ENCODE measurements at regions not wholly inside any gene's neighbourhood (a gene's known extent, or its start where the extent isn't known, plus 50 kb on each side); places are given as distances from the start of the nearest gene placed in this dataset.

DNA sequence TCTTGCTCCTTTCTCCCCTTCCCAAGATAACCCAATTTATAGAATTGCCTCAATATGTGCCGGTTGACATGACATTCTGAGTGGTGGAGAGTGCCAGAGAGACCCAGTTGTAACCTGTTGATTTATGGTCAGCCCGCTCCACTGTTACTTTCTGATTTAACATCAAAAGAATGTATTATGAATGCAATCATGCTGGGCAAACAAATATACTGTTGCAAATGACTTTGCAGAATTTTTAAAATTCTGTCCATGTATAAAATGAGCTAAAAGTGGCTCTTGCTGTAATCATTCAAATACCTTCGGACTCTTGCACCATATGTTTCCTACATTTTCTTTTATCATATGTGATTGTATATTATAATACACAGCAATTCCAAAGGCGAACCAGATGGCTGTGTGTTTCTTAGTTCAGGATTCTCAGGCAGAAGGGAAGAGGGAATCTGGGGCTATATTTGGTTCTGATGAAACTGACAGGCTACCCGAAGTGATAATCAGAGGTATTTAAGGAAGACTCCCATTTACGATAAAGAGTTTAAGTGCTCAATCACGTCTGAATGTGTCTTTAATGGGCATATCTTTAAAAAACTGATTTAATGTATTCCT lies 131.7 kb downstream of the CLCN4 start:
- Mint-ChIP-seq H3K9me3 (no peaks in the 10 kb centered on the region), H3K36me3 (ENCODE audit: low read depth) (no peaks in the 10 kb centered on the region), H3K4me3 (no peak overlapping the region), H3K4me1 (ENCODE audit: low read depth) (no peaks in the 10 kb centered on the region), H3K27ac (no peak overlapping the region), H3K27me3 (ENCODE audit: low read depth) (peaks cover 2% of the 10 kb centered on the region)
- CTCF ChIA-PET: no interaction called here
- no peak for DNase-seq
- intact Hi-C loops (cut with micrococcal nuclease): no loop called here

DNA sequence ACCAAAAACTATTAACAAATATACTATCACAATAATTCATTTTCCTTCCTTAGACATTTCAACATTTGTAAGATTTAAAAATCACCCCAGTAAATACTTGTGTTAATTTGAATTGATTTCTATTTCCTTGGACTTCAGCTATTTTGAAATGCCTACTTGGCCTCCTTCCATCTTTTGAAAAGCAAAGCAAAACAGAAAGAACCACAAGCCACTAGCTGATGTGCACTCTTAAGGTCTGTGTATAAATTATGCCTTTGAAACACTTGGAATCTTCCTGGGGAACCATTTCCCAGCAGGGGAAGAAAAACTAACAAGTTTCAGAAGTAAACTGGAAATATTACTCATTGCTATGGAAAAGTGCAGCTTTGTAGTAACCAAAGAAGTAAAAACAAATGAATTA lies 139.8 kb downstream of the CLCN4 start:
- Mint-ChIP-seq H3K9me3 (no peaks in the 10 kb centered on the region), H3K27ac (no peak overlapping the region), H3K27me3 (ENCODE audit: low read depth) (no peaks in the 10 kb centered on the region), H3K36me3 (ENCODE audit: low read depth) (no peaks in the 10 kb centered on the region), H3K4me3 (no peak overlapping the region), H3K4me1 (ENCODE audit: low read depth) (no peaks in the 10 kb centered on the region)
- CTCF ChIA-PET: no interaction called here
- no peak for DNase-seq
- intact Hi-C loops (cut with micrococcal nuclease): no loop called here

DNA sequence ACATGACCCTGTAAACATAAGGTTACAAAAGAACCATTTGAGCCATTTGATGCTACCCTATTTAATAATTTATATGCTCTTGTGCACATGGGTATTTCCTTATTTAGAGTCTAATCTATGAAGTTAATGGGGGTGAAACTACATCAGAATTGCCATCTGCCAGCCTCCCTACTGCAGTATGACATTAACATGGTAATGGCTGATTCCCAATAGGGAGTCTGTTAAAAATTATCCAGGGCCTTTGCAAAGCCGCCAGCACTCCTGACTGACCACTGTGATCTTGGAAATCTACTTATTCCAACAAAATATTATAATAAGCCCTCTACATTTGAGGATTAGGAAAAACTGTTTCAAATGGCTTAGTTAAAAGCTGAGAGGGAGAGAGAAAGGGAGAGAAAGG lies 153.7 kb downstream of the CLCN4 start:
- H3K4me3 Mint-ChIP-seq: no peak overlapping the region
- H3K27me3 Mint-ChIP-seq (ENCODE audit: low read depth): no peaks in the 10 kb centered on the region
- no peaks in the 10 kb centered on the region for H3K9me3 Mint-ChIP-seq
- CTCF ChIA-PET: no interaction called here
- no peaks in the 10 kb centered on the region for H3K4me1 Mint-ChIP-seq (ENCODE audit: low read depth)
- DNase-seq: no peak
- H3K27ac Mint-ChIP-seq: no peak overlapping the region
- H3K36me3 Mint-ChIP-seq (ENCODE audit: low read depth): no peaks in the 10 kb centered on the region
- intact Hi-C loops (cut with micrococcal nuclease): no loop called here

DNA sequence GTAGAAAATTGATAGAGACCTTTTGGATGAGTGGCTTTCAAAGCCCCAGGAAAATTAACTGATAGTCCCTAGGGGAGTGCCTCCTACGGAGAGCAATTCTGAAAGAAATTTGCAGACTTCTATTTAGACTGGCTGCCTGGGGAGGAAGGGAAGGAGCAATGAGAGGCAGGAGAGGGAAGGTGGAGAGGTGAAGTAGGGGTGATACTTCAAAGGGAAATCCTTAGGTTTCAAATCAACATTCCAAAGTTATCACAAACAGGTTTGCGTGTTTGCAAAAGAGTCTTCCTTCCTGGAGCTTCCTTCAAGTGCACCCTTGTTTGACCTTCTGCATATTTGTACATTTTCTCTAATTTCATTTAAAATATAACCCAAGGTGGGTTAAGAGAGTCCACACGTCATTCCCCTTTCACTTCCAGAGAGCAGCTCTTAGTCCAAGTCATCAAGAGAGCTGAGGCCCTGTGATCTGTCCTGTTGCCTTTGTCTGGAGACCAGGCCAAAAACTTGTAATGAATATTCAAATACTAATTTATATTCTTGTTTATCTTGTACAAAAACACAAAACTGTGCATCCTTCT lies 157.8 kb downstream of the CLCN4 start:
- H3K4me1 Mint-ChIP-seq (ENCODE audit: low read depth): no peaks in the 10 kb centered on the region
- intact Hi-C loops (cut with micrococcal nuclease): no loop called here
- CTCF ChIA-PET: no interaction called here
- no peaks in the 10 kb centered on the region for H3K9me3 Mint-ChIP-seq
- H3K27ac Mint-ChIP-seq: no peak overlapping the region
- H3K36me3 Mint-ChIP-seq (ENCODE audit: low read depth): no peaks in the 10 kb centered on the region
- no peak overlapping the region for H3K4me3 Mint-ChIP-seq
- H3K27me3 Mint-ChIP-seq (ENCODE audit: low read depth): no peaks in the 10 kb centered on the region
- no peak for DNase-seq

DNA sequence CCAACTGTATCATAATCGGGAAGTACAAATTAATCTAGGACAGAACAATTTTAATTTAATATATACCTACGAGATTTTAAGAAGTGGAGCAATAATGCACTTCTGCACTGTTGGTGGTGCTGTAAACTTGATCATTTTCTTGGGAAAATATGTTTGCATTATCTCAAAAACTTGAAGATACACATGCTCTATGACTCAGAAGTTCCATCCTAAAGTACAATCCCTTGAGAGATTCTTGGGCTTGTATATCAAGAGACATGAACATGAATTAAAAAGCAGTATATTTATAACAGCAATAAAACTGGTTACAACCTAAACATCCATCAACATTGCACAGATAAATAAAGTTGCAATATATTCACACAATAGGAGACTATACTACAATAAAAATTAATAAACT lies 168.8 kb downstream of the CLCN4 start:
- Mint-ChIP-seq H3K4me1 (ENCODE audit: low read depth) (no peaks in the 10 kb centered on the region), H3K4me3 (no peak overlapping the region), H3K27me3 (ENCODE audit: low read depth) (no peaks in the 10 kb centered on the region), H3K36me3 (ENCODE audit: low read depth) (no peaks in the 10 kb centered on the region), H3K9me3 (no peaks in the 10 kb centered on the region), H3K27ac (no peak overlapping the region)
- intact Hi-C loops (cut with micrococcal nuclease): no loop called here
- CTCF ChIA-PET: no interaction called here
- DNase-seq: no peak

DNA sequence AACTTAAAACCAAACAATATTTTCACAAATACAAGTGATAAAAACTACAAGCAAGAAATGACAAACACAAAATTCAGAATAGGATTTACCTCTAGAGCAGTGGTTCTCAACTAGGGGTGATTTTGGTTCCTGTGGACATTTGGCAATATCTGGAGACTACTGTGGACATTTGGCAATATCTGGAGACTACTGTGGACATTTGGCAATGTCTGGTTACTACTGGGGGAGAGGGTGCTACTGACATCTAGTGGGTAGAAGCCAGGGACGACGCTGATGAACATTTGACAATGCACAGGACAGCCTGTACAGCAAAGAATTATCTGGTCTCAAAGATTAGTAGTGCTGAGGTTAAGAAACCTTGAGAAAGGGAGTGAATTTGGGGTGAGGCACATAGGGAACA lies 169.8 kb downstream of the CLCN4 start:
- CTCF ChIA-PET: no interaction called here
- no peak overlapping the region for H3K4me3 Mint-ChIP-seq
- no peak for DNase-seq
- no peaks in the 10 kb centered on the region for H3K4me1 Mint-ChIP-seq (ENCODE audit: low read depth)
- no peaks in the 10 kb centered on the region for H3K27me3 Mint-ChIP-seq (ENCODE audit: low read depth)
- H3K36me3 Mint-ChIP-seq (ENCODE audit: low read depth): no peaks in the 10 kb centered on the region
- no peak overlapping the region for H3K27ac Mint-ChIP-seq
- H3K9me3 Mint-ChIP-seq: no peaks in the 10 kb centered on the region
- intact Hi-C loops (cut with micrococcal nuclease): no loop called here

DNA sequence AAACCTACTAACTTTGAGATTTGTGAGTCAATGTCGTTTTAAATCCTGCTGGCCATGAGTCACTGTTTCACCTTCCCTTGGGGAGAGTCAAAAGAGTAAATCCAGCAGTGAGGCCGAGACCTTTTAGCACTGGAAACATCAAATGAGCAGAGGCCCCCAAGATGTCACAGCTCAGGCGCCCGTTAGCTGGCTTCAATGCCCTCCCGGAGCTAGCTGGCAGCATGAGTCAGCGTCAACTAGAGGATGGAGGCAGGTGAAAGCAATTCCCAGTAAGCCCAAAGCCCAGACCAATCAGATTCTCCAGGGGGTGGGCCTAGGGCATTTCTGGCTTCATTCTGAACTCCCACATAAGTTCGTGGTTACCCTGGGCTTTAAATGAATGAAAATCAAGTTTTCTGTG lies 170.9 kb downstream of the CLCN4 start:
- H3K9me3 Mint-ChIP-seq: no peaks in the 10 kb centered on the region
- CTCF ChIA-PET: no interaction called here
- H3K27ac Mint-ChIP-seq: no peak overlapping the region
- no peaks in the 10 kb centered on the region for H3K4me1 Mint-ChIP-seq (ENCODE audit: low read depth)
- DNase-seq: no peak
- intact Hi-C loops (cut with micrococcal nuclease): no loop called here
- no peaks in the 10 kb centered on the region for H3K36me3 Mint-ChIP-seq (ENCODE audit: low read depth)
- no peak overlapping the region for H3K4me3 Mint-ChIP-seq
- H3K27me3 Mint-ChIP-seq (ENCODE audit: low read depth): no peaks in the 10 kb centered on the region

DNA sequence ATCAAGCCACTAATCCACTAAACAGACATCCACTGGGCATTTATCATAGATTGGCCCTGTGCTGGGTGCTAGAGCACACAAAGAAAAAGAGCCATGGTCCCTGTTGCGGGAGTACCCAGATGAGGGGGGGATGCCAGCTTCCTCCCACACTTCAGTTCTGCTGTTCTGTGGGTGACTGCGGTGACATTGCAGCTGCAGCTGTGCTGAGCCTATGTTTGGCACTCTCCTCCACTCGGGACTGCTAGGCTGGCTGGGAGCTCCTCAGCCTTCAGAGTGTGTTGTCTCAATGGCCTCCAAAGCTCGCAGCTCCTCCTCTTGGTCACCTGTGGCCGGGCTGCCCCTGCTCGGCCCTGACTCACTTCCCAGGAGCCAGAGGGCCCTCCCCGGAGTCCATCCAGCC lies 173.2 kb downstream of the CLCN4 start:
- Mint-ChIP-seq H3K36me3 (ENCODE audit: low read depth) (no peaks in the 10 kb centered on the region), H3K27ac (no peak overlapping the region)
- CTCF ChIA-PET: no interaction called here

DNA sequence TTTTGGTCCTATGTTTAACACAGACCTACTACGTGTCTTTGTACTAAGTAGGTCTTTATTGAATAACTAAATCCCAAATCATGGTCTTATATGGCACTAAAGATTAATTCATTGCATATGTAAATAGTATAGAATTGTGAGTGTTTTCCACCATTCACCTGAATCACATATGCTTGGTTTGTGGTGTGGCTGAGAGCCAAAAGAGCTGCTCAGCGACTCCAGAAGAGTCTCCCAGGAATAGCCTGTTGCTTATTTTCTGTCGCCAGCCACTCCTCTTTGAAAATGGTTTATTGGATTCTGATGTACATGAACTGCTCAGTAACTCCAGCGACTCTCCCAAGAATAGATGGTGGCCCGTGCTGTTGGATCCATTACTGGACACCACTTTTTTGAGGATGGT lies 184.5 kb downstream of the CLCN4 start:
- intact Hi-C loops (cut with micrococcal nuclease): no loop called here
- DNase-seq: no peak
- no peak overlapping the region for H3K4me3 Mint-ChIP-seq
- H3K9me3 Mint-ChIP-seq: no peaks in the 10 kb centered on the region
- no peaks in the 10 kb centered on the region for H3K27me3 Mint-ChIP-seq (ENCODE audit: low read depth)
- no peaks in the 10 kb centered on the region for H3K4me1 Mint-ChIP-seq (ENCODE audit: low read depth)
- no peak overlapping the region for H3K27ac Mint-ChIP-seq
- CTCF ChIA-PET: no interaction called here
- H3K36me3 Mint-ChIP-seq (ENCODE audit: low read depth): no peaks in the 10 kb centered on the region

More for the DNA sequence above, 173.2 kb downstream of the CLCN4 start:
- DNase-seq: no peak
- Mint-ChIP-seq H3K4me3 (no peak overlapping the region), H3K27me3 (ENCODE audit: low read depth) (no peaks in the 10 kb centered on the region), H3K9me3 (no peaks in the 10 kb centered on the region), H3K4me1 (ENCODE audit: low read depth) (no peaks in the 10 kb centered on the region)
- intact Hi-C loops (cut with micrococcal nuclease): no loop called here

DNA sequence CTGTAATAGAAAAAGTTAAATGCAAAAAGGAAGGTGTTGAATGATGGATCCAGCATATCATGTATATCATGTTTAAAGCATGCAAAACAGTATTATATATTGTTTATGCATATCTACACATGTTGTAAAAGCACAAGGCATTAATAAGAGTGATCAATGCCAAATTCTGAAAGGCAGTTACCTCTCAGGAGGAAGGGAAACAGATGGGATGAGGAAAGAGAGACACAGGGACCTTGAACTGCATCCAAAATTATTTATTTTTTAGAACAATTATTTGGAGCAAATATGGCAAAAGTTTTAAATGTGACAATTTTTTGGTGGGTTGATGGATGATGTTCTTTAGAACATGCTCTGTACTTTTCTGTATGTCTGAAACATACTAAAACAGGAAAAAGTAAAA lies 193.4 kb downstream of the CLCN4 start:
- CTCF ChIA-PET: no interaction called here
- H3K27ac Mint-ChIP-seq: no peak overlapping the region

DNA sequence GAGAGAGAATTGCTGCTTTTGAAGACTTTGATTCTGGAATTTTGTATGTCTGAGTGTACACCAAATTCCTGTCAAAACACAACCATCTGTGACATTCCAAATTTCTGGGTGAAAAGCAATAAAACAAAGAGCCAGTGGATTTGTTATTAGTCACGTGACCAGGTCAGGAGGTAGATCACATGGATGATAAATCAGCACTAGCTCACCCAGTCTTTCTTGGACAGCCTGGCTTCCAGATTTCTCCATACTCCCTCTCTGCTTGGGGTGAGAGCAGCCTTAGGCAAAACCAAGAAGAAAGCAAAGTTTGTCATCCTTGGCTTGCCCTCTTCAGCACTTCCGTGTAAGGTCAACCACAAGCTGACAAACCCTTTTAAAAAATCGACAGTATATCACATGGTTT lies 194.2 kb downstream of the CLCN4 start:
- Mint-ChIP-seq H3K4me3 (no peak overlapping the region), H3K27me3 (ENCODE audit: low read depth) (no peaks in the 10 kb centered on the region), H3K36me3 (ENCODE audit: low read depth) (no peaks in the 10 kb centered on the region), H3K9me3 (no peaks in the 10 kb centered on the region), H3K4me1 (ENCODE audit: low read depth) (no peaks in the 10 kb centered on the region), H3K27ac (no peak overlapping the region)
- intact Hi-C loops (cut with micrococcal nuclease): no loop called here
- CTCF ChIA-PET: no interaction called here
- DNase-seq: no peak

More for the DNA sequence above, 193.4 kb downstream of the CLCN4 start:
- Mint-ChIP-seq H3K4me1 (ENCODE audit: low read depth) (no peaks in the 10 kb centered on the region), H3K4me3 (no peak overlapping the region), H3K36me3 (ENCODE audit: low read depth) (no peaks in the 10 kb centered on the region), H3K9me3 (no peaks in the 10 kb centered on the region), H3K27me3 (ENCODE audit: low read depth) (no peaks in the 10 kb centered on the region)
- intact Hi-C loops (cut with micrococcal nuclease): no loop called here
- DNase-seq: no peak

DNA sequence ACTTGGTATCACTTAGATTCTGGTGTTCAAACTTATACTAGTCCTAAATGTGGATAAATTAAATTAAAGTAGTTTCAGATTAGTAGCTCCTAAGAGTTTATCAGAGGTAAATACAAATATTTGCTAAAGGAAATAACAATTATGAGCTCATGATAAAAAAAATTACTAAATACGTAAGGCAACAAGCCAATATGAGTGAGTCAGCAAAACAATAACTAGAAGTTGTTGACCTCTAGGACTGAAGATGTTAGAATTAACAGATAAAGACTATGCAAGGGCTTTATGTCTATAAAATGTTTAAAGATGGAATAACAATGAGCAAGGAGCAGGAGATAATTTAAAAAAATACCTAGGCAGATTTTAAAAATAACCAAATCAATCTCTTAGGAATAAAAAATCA lies 195.8 kb downstream of the CLCN4 start:
- Mint-ChIP-seq H3K9me3 (no peaks in the 10 kb centered on the region), H3K36me3 (ENCODE audit: low read depth) (no peaks in the 10 kb centered on the region), H3K27me3 (ENCODE audit: low read depth) (no peaks in the 10 kb centered on the region), H3K27ac (no peak overlapping the region), H3K4me1 (ENCODE audit: low read depth) (no peaks in the 10 kb centered on the region), H3K4me3 (no peak overlapping the region)
- intact Hi-C loops (cut with micrococcal nuclease): no loop called here
- no peak for DNase-seq
- CTCF ChIA-PET: no interaction called here

DNA sequence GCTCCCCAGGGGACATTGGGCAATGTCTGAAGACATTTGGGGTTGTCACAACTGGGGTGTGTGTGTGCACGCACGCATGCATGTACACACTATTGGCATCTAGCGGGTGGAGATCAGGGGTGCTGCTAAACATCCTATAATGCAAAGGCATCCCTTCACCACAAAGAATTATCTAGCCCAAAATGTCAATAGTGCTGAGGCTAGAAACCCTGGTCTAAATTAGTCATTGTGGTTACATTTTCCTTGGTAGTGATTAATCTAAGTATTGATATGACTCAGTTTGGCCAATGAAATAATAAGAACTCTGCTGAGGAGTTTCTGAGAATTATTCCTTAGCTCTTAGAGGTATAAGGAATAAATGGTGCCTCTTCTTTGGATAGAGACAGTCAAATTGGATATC lies 200.2 kb downstream of the CLCN4 start:
- Mint-ChIP-seq H3K4me1 (ENCODE audit: low read depth) (no peaks in the 10 kb centered on the region), H3K27ac (no peak overlapping the region), H3K27me3 (ENCODE audit: low read depth) (no peaks in the 10 kb centered on the region), H3K4me3 (no peak overlapping the region), H3K36me3 (ENCODE audit: low read depth) (no peaks in the 10 kb centered on the region), H3K9me3 (no peaks in the 10 kb centered on the region)
- no peak for DNase-seq
- intact Hi-C loops (cut with micrococcal nuclease): no loop called here
- CTCF ChIA-PET: no interaction called here

DNA sequence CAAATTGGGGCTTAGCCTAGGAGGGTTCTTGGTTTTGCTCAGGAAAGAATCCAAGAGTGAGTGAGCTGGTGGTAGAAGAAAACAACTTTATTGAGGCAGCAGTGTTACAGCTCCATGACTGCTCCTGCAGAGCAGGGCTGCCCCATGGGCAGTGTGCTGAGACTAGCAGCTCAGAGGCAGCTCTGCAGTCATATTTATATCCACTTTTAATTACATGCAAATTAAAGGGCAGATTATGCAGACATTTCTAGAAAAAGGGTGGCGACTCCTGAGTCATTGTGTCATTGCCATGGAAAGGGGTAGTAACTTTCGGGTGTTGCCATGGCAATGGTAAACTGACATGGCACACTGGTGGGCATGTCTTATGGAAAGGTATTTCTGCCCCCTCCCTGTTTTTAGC lies 202.2 kb downstream of the CLCN4 start:
- Mint-ChIP-seq H3K4me1 (ENCODE audit: low read depth) (no peaks in the 10 kb centered on the region), H3K9me3 (no peaks in the 10 kb centered on the region), H3K36me3 (ENCODE audit: low read depth) (no peaks in the 10 kb centered on the region), H3K27me3 (ENCODE audit: low read depth) (no peaks in the 10 kb centered on the region), H3K27ac (no peak overlapping the region), H3K4me3 (no peak overlapping the region)
- DNase-seq: no peak
- CTCF ChIA-PET: no interaction called here
- intact Hi-C loops (cut with micrococcal nuclease): no loop called here

Measured in activated naive CD4-positive, alpha-beta T cell treated with anti-CD3 and anti-CD28 coated beads for 36 hours (primary cell).